Fibroblast of the aortic adventitia (primary cell): ENCODE measurements at regions not wholly inside any gene's neighbourhood (a gene's known extent, or its start where the extent isn't known, plus 50 kb on each side); places are given as distances from the start of the nearest gene placed in this dataset.

Experiments
- DNase-seq: peaks from one replicate; pipeline ENCODE4 v3.0.0-alpha.2; 2010; ENCODE audit warnings: low read depth
- H3K4me3 ChIP-seq: 2 replicates; pipeline ENCODE4 v1.5.1; 2011; ENCODE audit warnings: low read depth, mild to moderate bottlenecking, control low read depth, low read length, moderate library complexity
- TF ChIP-seq, protein P1 (sequence below): IDR thresholded peaks from 2 replicates; pipeline ENCODE4 v1.5.1; 2011; ENCODE audit warnings: mild to moderate bottlenecking, low read length, control low read depth, inconsistent platforms; ENCODE audit not compliant: insufficient read depth

DNA sequence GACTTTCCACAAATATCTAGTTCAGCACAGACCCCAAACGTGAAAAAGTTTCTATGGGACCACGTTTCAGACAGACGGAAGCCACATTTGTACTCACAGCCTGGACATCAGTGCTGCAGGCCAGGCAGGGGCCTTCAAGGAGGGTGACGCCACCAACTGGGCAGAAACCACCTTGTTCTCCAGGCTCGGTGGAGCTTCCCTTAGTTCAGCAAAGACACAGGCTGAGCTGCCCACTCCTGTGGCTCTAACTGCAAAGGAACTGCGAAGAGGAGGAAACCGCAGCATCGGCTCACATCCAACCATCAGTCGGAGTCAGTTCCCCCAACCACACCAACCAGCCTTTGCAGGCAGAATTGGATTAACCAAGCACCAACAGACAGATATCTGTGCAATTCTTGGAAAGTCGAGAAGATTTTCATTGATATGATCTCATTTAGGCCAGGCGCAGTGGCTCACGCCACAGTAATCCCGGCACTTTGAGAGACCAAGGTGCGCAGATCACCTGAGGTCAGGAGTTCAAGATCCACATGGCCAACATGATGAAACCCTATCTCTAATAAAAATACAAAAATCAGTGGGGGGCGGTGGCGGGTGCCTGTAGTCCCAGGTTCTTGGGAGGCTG is 73.3 kb upstream of the CNEP1R1 start:
- TF ChIP-seq, protein P1, sequence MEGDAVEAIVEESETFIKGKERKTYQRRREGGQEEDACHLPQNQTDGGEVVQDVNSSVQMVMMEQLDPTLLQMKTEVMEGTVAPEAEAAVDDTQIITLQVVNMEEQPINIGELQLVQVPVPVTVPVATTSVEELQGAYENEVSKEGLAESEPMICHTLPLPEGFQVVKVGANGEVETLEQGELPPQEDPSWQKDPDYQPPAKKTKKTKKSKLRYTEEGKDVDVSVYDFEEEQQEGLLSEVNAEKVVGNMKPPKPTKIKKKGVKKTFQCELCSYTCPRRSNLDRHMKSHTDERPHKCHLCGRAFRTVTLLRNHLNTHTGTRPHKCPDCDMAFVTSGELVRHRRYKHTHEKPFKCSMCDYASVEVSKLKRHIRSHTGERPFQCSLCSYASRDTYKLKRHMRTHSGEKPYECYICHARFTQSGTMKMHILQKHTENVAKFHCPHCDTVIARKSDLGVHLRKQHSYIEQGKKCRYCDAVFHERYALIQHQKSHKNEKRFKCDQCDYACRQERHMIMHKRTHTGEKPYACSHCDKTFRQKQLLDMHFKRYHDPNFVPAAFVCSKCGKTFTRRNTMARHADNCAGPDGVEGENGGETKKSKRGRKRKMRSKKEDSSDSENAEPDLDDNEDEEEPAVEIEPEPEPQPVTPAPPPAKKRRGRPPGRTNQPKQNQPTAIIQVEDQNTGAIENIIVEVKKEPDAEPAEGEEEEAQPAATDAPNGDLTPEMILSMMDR, result no peak
- DNase-seq, result no peak
- no peak overlapping the region for H3K4me3 ChIP-seq

DNA sequence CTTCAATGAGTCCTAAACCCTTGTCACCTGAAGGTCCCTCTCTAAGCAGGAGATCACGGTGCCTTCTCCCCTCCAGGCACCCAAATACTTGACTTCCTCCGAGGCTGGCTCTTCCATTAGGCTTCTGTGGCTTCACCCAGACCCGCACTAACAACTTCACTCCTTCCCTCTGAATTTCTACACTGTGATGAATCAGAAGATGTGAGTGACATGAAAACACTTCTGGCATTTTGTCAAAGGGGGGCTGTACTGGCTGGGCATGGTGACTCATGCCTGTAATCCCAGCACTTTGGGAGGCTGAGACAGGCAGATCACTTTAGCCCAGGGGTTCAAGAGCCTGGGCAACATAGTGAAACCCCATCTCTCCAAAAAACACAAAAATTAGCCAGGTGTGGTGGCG is 72.6 kb upstream of the CNEP1R1 start:
- DNase-seq, result no peak
- TF ChIP-seq, protein P1, result no peak
- H3K4me3 ChIP-seq, result no peak overlapping the region

DNA sequence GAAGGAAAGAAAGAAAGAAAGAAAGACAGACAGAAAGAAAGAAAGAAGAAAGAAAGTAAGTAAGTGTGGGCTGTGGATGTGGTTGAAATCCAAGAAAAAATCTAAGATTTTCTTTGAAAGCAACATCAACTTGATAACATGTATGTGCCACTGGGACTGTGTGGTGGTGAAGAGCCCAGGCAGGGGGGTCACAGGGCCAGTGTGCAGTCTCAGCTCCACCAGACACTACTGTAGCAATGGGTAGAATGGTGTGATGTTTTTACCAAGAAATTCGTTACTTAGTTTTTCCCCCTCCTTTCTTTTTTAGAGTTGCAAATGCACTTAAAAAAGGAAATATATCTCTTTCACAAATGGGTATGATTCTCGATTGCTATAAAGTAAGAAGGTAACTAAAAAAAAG is 71.9 kb upstream of the CNEP1R1 start:
- no peak overlapping the region for H3K4me3 ChIP-seq
- DNase-seq, result no peak
- TF ChIP-seq, protein P1, result no peak

DNA sequence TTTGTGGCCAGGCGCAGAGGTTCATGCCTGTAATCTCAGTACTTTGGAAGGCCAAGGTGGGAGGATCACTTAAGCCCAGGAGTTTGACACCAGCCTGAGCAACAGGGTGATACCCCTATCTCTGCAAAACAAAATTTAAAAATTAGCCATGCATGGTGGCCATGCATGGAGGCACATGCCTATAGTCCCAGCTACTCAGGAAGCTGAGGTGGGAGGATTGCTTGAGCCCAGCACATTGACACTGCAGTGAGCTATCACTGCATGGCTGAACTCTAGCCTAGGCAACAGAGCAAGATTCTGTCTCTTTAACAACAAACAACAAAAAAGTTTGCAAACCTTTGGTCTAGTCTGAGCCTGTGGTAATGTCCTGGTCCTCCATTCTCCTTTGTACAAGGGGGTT is 69.2 kb upstream of the CNEP1R1 start:
- TF ChIP-seq, protein P1, result no peak
- no peak for DNase-seq
- no peak overlapping the region for H3K4me3 ChIP-seq

DNA sequence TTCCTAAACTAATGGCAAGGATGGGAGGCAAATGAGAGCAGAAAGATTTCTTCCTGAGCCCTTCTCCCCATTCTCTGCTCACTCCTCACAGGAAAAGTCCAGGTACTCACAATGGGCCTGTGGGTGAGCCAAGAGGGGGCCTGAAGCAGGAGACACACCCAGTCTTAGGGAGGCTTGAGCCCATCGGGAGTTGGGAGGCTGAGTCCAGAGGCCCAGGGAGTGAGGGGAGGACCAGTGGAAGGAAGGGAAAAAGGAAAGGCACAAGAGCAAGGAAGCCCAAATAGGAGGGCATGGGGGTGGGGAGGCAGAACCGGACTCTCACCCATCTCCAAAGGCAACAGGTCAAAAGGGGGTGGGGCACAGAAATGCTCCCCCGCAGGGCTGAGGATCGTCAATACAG is 68.1 kb upstream of the CNEP1R1 start:
- H3K4me3 ChIP-seq, result no peak overlapping the region
- no peak for DNase-seq
- TF ChIP-seq, protein P1, result no peak

DNA sequence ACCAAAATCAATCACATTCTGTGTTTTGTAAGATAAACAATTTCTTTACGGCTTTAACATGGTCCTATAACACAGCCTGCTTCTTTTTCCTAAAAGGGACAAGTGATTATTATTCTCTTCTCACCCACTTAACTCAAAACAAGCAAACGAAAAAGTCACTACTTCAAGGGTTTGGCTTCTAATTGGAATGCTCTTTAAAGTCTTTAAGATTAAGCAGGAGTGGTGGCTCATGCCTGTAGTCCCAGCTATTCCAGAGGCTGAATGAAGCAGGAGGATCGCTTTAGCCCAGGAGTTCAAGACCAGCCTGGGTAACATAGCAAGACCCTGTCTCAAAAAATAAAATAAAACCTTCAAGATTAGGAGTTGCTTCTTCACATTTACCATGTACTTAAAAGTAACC is 66.6 kb upstream of the CNEP1R1 start:
- TF ChIP-seq, protein P1, result no peak
- H3K4me3 ChIP-seq, result no peak overlapping the region
- DNase-seq, result no peak
